K562 (cell line): ENCODE measurements at regions not wholly inside any gene's neighbourhood (a gene's known extent, or its start where the extent isn't known, plus 50 kb on each side); places are given as distances from the start of the nearest gene placed in this dataset.

Experiments
- ATAC-seq: fragments of 200-7000 bp; cut with Tn5 transposase; 3 replicates; pipeline ENCODE4 v1.9.1; 2020; ENCODE audit warnings: moderate library complexity
- BruUV-seq: library from RNA; stranded (reverse); fragments of 400-500 nt; replicated peaks from 2 replicates; lab custom pipeline; 2021; lab: Mats Ljungman, UMichigan
- CTCF ChIA-PET: fragments of 300-600 bp; formaldehyde crosslinking; extraction: SDS; loops from one replicate; lab custom pipeline; 2021; ENCODE audit warnings: low intra/inter-chr PET ratio; lab: Yijun Ruan, JAX
- POLR2A ChIA-PET: fragments of 300-600, 350-650 bp; sonication (Branson Sonifier 250); formaldehyde crosslinking; extraction: SDS; loops from one replicate; lab custom pipeline; 2021; ENCODE audit warnings: antibody characterized with exemption, inconsistent platforms; lab: Yijun Ruan, JAX
- DNase-seq, 4 experiments: peaks; one replicate each; pipeline versions ENCODE4 v3.0.0 to v3.0.0-alpha.2; 2011 to 2018; ENCODE audit warnings: low spot score in 3 of 4, mixed read lengths in 3 of 4; ENCODE audit errors: extremely low read depth in 1 of 4
- FAIRE-seq: peaks from 2 replicates; lab custom pipeline; 2011; peaks lifted over from hg19 to GRCh38; lab: Jason Lieb, UNC
- H2AFZ ChIP-seq: 2 replicates; pipeline ENCODE4 v1.6.0; 2011; ENCODE audit warnings: low read depth, low read length, control low read depth, inconsistent platforms
- H3K27ac ChIP-seq: fragments of 200-600 bp; 3 replicates; pipeline ENCODE4 v1.8.0; 2011; ENCODE audit warnings: low read depth, mild to moderate bottlenecking, control low read depth, inconsistent platforms, low read length, moderate library complexity, mixed read lengths; ENCODE audit errors: extremely low read depth
- H3K27me3 ChIP-seq, 2 experiments: fragments of 300-600 bp in 1 of 2; 2 replicates in 1 of 2; 3 replicates in 1 of 2; pipeline versions ENCODE4 v1.6.0 to v1.8.0; 2011; ENCODE audit warnings: inconsistent platforms in 2 of 2, low read length in 2 of 2, mild to moderate bottlenecking in 1 of 2, mixed read lengths in 1 of 2, moderate library complexity in 1 of 2; ENCODE audit not compliant: control insufficient read depth in 2 of 2, insufficient read depth in 2 of 2
- H3K36me3 ChIP-seq: fragments of 300-600 bp; 3 replicates; pipeline ENCODE4 v1.8.0; 2011; ENCODE audit warnings: mild to moderate bottlenecking, low read length, inconsistent platforms; ENCODE audit not compliant: control insufficient read depth, insufficient read depth
- H3K4me1 ChIP-seq, 2 experiments: fragments of 200-600 bp in 1 of 2; replicated peaks in 1 of 2; 2 replicates in 1 of 2; 3 replicates in 1 of 2; pipeline versions ENCODE4 v1.5.1 to v1.8.0; 2011; ENCODE audit warnings: inconsistent platforms in 2 of 2, low read length in 2 of 2, mild to moderate bottlenecking in 1 of 2, mixed read lengths in 1 of 2, moderate library complexity in 1 of 2; ENCODE audit not compliant: control insufficient read depth in 2 of 2, insufficient read depth in 2 of 2
- H3K4me2 ChIP-seq: 2 replicates; pipeline ENCODE4 v1.6.1; 2011; ENCODE audit warnings: low read length, control low read depth, inconsistent platforms, mixed read lengths; ENCODE audit not compliant: insufficient read depth
- H3K4me3 ChIP-seq: fragments of 200-600 bp; sonication (generic), shearing (Covaris generic); 2 replicates; pipeline ENCODE4 v1.5.1; 2016; ENCODE audit warnings: control low read depth, inconsistent platforms
- H3K79me2 ChIP-seq: fragments of 200-600 bp; 3 replicates; pipeline ENCODE4 v1.8.0; 2011; ENCODE audit warnings: low read length, inconsistent platforms; ENCODE audit not compliant: control insufficient read depth, insufficient read depth
- H3K9ac ChIP-seq, 2 experiments: 2 replicates each; pipeline versions ENCODE4 v1.6.0 to v1.6.1; 2011; ENCODE audit warnings: low read depth in 2 of 2, low read length in 2 of 2, control low read depth in 1 of 2, inconsistent platforms in 1 of 2, mild to moderate bottlenecking in 1 of 2, mixed read lengths in 1 of 2; ENCODE audit not compliant: insufficient read depth in 1 of 2
- H3K9me1 ChIP-seq: one replicate; pipeline ENCODE4 v1.6.0; 2011; ENCODE audit warnings: inconsistent platforms, mild to moderate bottlenecking, low read length, moderate library complexity; ENCODE audit not compliant: control insufficient read depth, insufficient read depth
- H3K9me3 ChIP-seq: replicated peaks from 2 replicates; pipeline ENCODE4 v1.5.1; 2011; ENCODE audit warnings: low read depth, low read length, inconsistent platforms; ENCODE audit not compliant: control insufficient read depth, insufficient read depth
- H4K20me1 ChIP-seq: replicated peaks from 2 replicates; pipeline ENCODE4 v1.6.1; 2011; ENCODE audit warnings: low read length, inconsistent platforms, mixed read lengths; ENCODE audit not compliant: control insufficient read depth, insufficient read depth
- SAFB ChIP-seq: fragments of 200-400 bp; formaldehyde crosslinking; IDR thresholded peaks from 2 replicates; pipeline ENCODE4 v1.6.1; 2017; ENCODE audit warnings: low read depth, low read length, borderline replicate concordance
- WGBS: fragments of 100-300 bp; shearing (Covaris generic); methylation state at CpG from one replicate; pipeline ENCODE4 v1.1.6; 2016; ENCODE audit warnings: low coverage, mixed read lengths; ENCODE audit not compliant: insufficient coverage; ENCODE audit errors: missing lambda C conversion rate; 5-methylcytosine and 5-hydroxymethylcytosine counted together
- in situ Hi-C: fragments of 300-500 bp; cut with MboI; formaldehyde crosslinking; loops from 4 replicates; pipeline ENCODE4 v1.15.0; 2018; ENCODE audit warnings: inconsistent platforms, mixed read lengths
- intact Hi-C: fragments of 100-400 bp; cut with micrococcal nuclease; formaldehyde crosslinking; loops from 2 replicates; pipeline ENCODE4 v1.14.2; 2022

GRCh38 chr6:152920016-152920415 lies 62.8 kb downstream of the FBXO5 start:
- Histone ChIP-seq H4K20me1 (no peaks in the 10 kb centered on the region), H3K4me1 (no peaks in the 10 kb centered on the region), H3K27me3 (no peaks in the 10 kb centered on the region), H2AFZ (no peak overlapping the region), H3K4me2 (no peak overlapping the region), H3K4me3 (no peak overlapping the region), H3K9me3 (no peaks in the 10 kb centered on the region), H3K27ac (no peak overlapping the region), H3K79me2 (no peaks in the 10 kb centered on the region), H3K9me1 (no peaks in the 10 kb centered on the region), H3K9ac (no peak overlapping the region), H3K36me3 (no peaks in the 10 kb centered on the region)
- intact Hi-C loops (no loop called here), in situ Hi-C loops (no loop called here)
- ATAC-seq (no peak), FAIRE-seq (no peak), DNase-seq (no peak)
- no TSS peak for BruUV-seq
- WGBS: 0% methylated on average over 3 of the region's 3 CpGs
- no peak for TF ChIP-seq SAFB
- ChIA-PET CTCF (no interaction called here), POLR2A (no interaction called here)
